GM12874 (cell line): ENCODE measurements at regions not wholly inside any gene's neighbourhood (a gene's known extent, or its start where the extent isn't known, plus 50 kb on each side); places are given as distances from the start of the nearest gene placed in this dataset.

ENCODE experiments used
- CTCF ChIP-seq: IDR thresholded peaks from 2 replicates; pipeline ENCODE4 v1.5.1; 2011; ENCODE audit warnings: low read depth, mild to moderate bottlenecking, control low read depth, low read length, moderate library complexity; ENCODE audit not compliant: insufficient read depth

- no peak for TF ChIP-seq CTCF
Observed at GRCh38 chr2:147740211-147740927, 104.5 kb upstream of the ACVR2A start.

- TF ChIP-seq CTCF, result no peak
Observed at GRCh38 chr2:147739508-147739907, 105.3 kb upstream of the ACVR2A start.

GRCh38 chr2:147718831-147719230 lies 126.0 kb upstream of the ACVR2A start:
- no peak for TF ChIP-seq CTCF

GRCh38 chr2:147716906-147717305 lies 127.9 kb upstream of the ACVR2A start:
- no peak for TF ChIP-seq CTCF

GRCh38 chr2:147715807-147716206 lies 129.0 kb upstream of the ACVR2A start:
- no peak for TF ChIP-seq CTCF

GRCh38 chr2:147714582-147714981 lies 130.2 kb upstream of the ACVR2A start:
- TF ChIP-seq CTCF, result no peak

GRCh38 chr2:147713349-147713748 lies 131.5 kb upstream of the ACVR2A start:
- TF ChIP-seq CTCF, result no peak
